Glomerular visceral epithelial cell (primary cell): ENCODE measurements at regions not wholly inside any gene's neighbourhood (a gene's known extent, or its start where the extent isn't known, plus 50 kb on each side); places are given as distances from the start of the nearest gene placed in this dataset.
"Not testable (repeated sequence)": the region's sequence is repeated elsewhere in the genome, so short reads cannot be mapped to it uniquely, and the experiment has no call there.

ENCODE experiments used
- DNase-seq: peaks from one replicate; pipeline ENCODE4 v3.0.0-alpha.2; 2016; ENCODE audit errors: extremely low spot score

DNA sequence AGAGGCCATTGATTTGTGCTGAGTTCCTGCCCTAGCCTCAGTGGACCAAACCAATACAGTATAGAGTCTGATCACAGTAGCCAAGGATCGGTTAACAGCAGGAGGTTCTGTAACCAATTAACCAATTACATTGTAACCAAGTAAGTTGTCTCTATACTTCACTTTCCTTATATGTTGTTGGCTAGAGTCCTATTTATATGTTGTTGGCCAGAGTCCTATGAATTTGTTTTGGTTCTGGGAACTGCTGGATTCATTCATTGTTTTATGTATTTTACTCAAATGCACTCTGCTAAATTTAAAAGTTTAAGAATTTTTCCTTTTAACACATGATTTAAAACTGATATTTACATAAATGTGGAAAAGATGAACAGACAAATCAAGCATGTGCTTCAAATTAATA lies 597.4 kb upstream of the HS3ST5 start:
- no peak for DNase-seq

DNA sequence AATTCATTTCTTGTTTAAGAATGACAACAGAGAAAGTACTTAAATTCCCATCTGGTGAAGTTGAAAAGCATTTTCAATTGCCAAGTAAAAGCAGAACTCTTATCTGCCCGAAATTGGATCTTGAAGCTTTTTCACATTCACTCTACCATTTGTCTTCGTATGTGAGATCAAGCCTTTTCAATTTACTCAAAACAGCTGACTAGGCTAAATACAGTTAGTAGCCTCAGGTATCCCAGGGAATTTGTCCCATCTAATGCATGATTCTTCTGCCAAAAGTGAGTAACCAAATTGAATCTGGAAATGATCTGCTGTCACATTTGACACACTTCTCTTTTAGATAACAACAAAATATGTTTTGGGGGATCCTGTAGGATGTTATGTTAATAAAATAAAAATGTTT lies 596.8 kb upstream of the HS3ST5 start:
- no peak for DNase-seq

DNA sequence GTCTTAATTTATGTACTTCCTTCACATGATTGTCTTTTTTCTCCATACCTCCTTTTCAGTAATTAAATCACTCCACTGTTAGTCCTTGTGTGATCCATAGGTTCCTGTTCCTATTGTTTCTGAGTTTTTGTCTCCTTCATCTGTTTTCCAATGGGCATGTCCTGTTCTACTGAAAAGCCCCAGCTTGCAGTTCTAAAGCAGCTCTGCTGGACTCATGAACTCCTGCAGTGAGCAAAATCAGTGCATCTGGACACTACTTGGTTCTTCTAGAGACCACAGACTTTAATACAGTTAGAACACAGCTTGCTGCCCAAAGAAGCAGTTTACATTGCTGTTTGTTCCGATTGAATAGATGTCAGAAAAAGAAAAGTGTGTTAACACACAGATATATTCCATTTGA lies 593.3 kb upstream of the HS3ST5 start:
- DNase-seq, result no peak

DNA sequence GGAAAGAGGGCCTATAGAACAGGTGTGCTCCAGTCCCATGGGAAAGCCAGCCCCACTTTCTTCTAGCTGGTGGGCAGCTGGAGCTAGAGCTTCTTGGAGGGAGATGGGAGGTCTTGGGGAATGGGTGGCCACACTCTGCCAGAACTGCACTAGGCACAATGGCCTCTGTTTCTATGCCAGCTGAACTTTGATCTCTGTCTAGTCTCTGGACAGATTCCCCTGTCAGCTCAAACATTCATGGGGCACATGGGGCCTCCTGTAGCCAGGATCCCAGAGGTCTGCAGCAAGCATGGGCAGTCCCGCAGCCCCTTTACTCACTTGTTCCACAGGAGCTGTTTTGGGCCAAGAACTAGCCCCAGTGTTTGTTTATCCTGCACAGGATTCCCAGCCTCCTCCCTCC lies 591.3 kb upstream of the HS3ST5 start:
- DNase-seq, result no peak

DNA sequence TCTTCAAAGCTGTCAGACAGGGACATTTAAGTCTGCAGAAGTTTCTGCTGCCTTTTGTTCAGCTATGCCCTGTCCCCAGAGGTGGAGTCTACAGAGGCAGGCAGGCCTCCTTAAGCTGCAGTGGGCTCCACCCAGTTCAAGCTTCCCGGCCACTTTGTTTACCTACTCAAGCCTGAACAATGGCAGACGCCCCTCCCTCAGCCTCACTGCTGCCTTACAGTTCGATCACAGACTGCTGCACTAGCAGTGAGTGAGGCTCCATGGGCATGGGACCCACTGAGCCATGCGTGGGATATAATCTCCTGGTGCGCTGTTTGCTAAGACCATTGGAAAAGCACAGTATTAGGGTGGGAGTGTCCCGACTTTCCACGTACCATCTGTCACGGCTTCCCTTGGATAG lies 585.9 kb upstream of the HS3ST5 start:
- not testable (repeated sequence) for DNase-seq

DNA sequence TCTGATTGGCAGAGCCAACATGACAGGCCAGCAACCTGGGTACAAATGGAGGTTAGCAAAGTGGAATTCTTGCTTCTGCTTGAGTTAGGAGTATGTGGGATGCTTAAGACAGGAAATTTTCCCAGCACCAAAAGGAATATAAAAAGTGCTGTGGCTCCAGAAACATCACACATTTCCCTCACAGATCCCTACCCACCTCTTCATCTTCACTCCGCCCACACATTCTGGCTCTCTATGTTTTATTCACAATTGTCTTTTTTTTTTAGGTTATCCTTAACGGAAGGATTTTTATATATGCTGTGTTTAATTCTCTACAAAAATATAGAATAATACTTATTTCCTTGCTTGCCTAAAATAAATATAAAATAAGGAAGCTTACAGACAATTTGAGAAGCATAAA lies 563.3 kb upstream of the HS3ST5 start:
- no peak for DNase-seq

DNA sequence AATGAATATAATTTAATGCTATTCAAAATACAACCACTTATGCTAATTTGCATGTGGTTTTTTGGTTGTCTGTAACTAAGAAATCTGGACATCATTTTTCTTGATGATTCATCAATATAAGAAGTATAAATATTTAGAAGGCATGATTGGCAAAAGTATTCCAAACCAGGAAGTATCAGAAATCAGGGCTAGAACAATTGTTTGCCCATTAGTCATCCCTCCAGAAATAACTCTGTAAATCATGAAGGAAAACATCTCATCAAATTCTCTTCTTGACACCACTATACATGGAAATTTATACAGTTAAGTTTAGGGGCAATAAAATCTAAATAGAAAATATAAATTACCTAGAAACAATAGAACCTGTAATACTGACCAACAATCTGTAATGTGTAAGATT lies 554.7 kb upstream of the HS3ST5 start:
- DNase-seq, result no peak

DNA sequence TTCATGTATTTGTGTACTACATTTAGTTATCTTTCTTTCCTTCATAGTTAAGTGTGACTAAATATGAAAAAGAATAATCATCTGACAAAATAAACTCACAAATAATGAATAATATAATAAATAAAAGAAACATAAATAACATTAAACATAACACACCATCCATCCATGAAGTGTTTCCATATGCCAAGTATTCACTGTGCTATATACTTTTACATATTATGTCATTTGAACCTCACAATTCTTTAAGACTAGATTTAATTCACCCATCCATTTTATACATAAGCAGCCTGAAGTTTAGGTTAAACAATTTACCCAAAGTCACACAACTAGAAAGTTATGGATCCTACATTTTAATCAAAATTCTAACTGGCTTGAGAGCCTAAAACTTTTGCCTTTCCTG lies 549.4 kb upstream of the HS3ST5 start:
- no peak for DNase-seq

DNA sequence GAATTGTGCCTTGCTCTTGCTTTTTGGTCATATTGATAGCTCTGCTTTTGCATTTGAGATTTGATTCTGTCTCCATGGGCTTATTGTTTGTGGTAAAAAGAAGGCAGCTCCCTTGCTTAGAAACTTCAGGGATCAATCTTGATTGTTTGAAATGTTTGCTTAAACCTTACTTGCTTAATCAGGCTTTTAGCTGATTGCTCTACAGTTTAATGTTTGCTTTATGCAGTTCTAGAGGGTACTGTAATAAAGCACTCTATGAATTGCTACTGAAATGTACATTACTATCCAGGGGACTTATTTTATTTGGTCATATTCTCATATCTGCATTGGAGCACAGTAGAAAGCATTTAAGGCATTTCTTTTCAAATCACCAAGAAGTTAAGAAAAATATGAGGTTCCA lies 545.4 kb upstream of the HS3ST5 start:
- DNase-seq, result no peak

DNA sequence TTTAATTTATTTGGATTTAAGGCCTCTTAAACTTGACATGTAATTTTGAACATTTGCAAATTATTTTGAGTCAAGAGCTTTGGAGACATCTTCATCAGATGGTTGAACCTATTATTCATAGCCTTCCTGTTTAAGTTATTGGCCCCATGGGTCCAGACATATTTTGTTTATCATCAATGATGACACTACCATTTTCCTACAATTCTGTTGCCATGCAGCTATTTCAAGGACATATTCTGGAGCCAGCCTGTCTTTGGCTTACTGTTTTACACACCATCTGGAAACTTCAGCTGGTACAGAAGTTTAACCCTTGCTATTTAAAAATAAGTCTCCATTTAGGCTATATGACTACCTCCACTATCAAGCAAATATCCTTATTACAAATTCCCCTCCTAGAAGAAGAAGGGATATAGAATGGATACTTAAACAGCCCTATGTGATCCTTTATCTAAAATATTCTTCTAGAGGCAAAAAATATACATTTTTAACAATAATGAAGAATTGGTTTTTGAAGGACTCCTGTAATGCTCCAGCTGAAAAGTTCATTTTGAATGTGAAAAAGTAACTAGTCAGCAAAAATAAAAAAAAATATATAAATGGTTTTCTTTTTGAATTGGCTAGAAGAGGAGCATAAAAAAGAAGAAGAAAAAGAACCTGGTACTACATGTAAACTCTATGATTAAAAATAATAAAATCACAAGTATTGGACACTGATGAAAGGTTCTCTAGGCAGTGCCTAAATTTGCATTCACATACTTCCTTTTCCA lies 544.0 kb upstream of the HS3ST5 start:
- no peak for DNase-seq

DNA sequence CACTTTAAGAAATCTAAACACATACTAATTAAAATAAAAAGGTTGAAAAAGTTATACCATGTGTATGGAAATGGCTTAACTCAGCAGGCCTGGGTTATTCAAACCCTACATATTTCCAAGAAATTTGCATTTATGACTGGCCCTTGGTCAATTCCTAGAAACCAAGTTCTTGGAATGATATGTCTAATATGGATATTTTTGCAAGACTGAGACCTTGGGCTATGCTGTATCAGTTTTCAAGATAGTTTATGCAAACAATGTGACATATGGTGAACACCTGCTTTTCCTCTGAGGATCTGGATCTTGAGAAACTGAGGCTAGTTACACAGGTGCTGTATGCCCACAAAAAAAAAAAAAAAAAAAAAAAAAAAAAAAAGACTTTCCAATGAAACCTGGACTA lies 536.9 kb upstream of the HS3ST5 start:
- no peak for DNase-seq

DNA sequence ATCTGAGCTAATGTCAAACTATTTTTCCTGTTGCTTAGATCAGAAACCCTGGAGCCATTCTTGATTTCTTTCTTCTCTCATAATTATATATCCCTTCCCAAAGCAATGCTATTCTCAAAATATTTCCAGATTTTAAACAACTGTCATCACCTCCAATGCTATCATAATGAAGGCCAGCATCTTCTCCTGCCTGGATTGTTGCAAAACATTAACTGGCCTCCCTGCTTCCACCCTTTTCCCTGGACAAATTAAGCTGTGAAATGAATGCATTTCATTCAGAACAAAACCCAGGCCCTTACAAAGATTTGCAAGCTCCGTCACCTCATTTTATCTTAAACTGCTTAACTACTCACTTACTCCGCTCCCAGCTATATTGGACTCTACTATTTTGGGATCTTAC lies 535.3 kb upstream of the HS3ST5 start:
- DNase-seq, result no peak

DNA sequence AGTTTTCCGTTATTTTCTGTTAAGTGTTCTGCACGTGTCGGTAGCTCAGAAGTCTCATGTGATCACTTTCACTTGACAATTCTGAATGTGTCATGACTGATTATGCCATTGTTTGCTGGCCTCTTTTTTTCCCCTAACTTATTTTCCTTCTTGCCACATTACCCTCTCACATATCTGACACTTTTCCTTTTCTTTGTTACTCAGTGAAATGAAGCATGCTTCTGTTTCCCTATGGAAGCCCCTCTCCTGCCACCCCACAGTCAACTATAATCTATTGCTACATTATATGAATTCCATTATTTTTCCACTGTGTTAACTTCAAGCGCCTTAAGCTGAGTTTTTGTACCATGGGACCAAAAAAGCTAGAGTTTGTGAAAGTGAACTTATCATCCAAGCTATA lies 531.6 kb upstream of the HS3ST5 start:
- no peak for DNase-seq

DNA sequence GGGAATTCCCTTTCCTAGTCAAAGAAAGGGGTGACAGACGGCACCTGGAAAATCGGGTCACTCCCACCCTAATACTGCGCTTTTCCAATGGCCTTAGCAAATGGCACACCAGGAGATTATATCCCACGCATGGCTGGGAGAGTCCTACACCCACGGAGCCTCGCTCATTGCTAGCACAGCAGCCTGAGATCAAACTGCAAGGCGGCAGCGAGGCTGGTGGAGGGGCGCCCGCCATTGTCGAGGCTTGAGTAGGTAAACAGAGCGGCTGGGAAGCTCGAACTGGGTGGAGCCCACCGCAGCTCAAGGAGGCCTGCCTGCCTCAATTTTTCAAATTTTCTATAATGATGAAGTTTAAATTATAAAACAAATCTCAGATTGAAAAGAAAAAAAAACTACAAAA lies 522.7 kb upstream of the HS3ST5 start:
- not testable (repeated sequence) for DNase-seq

DNA sequence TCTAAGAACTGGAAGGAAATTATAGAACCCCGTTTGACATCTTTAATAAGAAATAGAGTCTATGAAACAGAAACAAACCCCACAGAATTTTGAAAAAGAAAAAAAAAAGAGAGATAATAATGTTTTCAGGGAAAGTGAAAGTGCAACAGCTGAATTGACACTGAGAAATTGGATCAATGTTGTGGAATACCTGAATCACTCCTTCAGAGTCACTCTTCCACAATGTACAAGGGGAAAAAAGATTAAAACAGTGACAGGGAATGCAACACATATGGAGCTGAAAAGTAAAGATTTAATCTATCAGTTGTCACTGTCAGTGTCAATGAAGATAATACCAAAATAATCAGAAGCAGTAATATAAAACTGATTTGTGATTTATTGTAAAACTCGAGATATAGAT lies 520.8 kb upstream of the HS3ST5 start:
- DNase-seq, result no peak

DNA sequence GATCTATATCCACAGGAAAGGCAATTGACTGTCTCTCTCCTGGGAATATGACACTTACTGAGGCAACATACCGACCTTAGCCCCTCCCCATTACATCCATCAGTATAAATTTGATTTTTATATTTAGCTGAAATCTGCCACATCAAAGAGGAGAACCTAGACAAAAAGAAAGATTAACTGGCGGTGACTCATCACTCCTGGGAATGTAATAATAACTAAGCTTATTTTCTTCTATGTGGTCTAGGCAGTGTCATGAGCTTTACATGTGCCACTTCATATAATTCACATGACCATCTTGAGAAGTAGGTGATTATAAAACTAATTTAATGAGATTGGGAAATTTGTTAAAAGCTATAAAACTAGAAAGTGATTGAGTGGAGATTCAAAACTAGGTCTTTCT lies 520.0 kb upstream of the HS3ST5 start:
- DNase-seq, result peak; percentile 37

DNA sequence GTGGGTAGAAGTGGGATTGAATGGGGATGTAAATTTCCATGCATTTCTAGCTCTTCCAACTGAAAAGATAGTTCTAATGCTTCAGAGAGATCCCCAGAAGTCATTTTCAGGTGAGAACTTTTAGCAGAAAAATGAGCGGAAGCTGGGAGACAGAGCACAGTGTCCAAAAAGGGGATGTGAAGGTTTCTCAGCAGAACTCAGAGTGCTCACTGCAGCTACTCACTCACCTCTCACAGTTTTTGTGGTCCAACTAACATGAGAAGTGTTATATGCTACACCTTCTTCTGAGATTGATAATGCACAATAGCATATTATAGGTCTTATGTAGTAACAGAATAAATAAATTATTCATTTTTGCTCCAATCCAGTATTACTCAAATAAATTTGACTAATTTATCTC lies 519.2 kb upstream of the HS3ST5 start:
- DNase-seq, result no peak

DNA sequence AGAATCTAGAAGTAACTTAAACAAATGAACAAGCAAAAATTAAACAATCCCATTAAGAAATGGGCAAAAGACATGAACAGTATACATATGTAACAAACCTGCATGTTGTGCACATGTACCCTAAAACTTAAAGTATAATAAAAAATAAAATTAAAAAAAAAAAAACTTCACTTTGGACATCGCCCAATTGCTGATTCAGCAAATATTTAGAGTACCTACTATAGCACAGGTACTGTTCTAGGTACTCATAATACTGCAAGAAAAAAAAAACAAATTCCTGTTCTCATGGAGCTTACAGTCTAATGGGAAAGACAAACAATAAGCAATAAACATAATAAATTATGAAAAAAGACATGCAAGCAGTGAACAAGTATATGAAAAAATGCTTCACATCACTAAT lies 501.5 kb upstream of the HS3ST5 start:
- DNase-seq, result no peak

DNA sequence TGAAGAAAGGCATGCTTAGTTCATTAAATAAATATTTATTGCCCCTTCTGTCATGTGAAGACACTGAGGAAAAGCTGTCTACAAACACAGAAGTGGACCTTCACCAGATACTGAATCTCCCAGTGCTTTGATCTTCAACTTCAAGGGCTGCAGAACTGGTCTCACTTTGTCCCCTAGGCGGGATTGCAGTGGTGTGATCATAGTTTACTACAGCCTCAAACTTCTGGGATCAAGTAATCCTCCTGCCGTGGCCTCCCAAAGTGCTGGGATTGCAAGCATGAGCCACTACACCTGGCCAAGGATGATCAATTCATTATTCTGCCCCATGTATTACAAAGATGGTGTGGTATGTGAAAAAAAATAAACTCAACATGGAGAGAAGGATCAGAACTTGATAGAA lies 496.2 kb upstream of the HS3ST5 start:
- DNase-seq, result no peak

DNA sequence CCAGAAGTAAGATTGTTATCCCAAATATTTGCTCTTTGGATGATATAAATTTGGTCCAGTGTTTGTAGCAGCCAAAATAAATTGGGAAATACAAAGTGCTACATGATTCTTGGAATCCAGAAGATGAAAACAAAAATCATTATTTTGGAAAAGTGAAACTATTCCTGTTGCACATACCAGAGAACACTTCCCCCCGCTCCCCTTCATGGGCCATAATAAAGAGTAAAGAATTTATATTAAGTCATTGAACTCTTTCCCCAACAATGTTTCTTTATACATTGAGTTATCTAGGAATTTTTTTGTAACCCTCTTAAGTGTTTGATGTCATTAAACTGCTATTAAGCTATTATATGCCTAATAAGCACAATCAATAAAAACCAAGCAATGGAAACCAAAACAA lies 490.4 kb upstream of the HS3ST5 start:
- no peak for DNase-seq

DNA sequence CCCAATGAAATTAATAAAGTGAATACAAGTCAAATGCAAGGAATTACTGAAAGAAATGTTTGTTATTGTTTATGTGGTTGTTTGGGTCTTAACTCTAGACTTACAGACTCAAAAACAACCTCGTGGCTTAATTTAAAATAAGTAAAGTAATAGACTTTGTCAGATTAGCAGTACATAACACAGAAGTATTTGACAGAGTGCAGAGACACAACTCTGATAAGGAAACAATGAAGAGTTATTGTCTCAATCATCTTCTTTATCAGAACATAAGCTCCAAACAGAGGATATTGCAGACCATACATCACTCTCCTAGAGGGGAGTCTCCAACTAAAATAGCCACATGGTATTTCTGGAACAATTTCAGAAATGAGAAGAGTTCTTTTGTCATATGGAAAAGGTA lies 487.7 kb upstream of the HS3ST5 start:
- DNase-seq, result no peak

DNA sequence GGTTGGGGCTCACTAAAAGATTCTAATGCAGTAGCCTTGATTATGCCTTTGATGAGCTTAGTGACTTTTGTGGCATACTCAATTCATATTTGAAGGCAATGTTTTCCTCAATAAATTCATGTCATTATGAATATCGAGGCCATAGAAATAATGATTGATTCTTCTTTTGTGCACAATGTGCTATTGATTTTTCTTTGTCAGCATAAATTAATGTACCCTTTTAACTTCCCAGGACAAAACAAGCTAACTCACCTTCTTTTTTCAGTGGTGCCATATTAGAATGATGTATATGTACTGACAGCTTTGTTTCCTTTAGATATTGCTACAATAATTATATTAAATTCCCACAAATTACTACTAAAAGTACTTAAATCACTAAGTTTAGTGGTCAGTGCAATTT lies 484.3 kb upstream of the HS3ST5 start:
- no peak for DNase-seq

DNA sequence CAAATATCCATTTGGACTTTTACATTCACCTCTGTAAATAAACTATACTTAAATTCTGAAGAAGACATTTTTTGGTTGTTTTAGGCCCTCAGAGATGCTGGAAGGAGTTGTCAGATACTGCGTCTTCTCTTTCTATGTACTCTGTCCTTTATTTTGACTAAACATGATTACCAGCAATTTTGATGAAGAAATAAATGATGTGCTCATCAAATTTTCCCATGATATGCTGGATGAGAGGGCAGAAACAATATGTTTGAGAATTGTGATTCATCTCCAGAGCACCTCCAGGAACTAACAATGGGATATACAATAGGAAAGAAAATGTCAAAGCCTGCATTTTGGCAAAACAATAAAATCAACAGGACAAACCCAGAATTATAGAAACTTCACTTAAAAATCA lies 481.6 kb upstream of the HS3ST5 start:
- no peak for DNase-seq

DNA sequence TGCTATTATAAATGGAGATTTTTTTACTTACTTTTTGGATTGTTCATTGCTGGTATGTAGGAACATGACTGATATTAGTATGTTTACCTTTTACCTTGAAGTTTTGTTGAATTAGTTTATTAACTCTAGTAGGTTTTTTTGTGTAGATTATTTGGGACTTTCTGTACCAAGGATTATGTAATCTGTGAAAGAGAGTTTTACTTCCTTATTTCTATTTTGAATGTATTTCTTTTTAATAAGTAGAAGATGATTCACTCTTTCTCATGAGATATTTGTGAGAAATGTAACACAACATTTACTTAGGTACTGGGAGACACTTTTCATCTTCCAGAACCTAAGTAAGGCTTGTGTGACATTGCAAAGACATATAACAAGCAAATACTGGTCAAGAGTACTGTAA lies 473.9 kb upstream of the HS3ST5 start:
- DNase-seq, result no peak
